ENCODE measurements at regions not wholly inside any gene's neighbourhood (a gene's known extent, or its start where the extent isn't known, plus 50 kb on each side); places are given as distances from the start of the nearest gene placed in this dataset.

GRCh38 chr5:11973469-11973868, 69.2 kb upstream of the CTNND2 start:
- POLR2A ChIA-PET: no interaction called here
- CTCF ChIA-PET: no interaction called here
- Histone ChIP-seq H3K9me3 (ENCODE audit: control insufficient read depth, insufficient read depth, low read depth, low read length) (no peaks in the 10 kb centered on the region), H3K27ac (ENCODE audit: extremely low read depth, low read depth, low read length) (no peak overlapping the region), H3K4me1 (ENCODE audit: control insufficient read depth, insufficient read depth, low read length) (no peaks in the 10 kb centered on the region), H3K4me3 (ENCODE audit: low read depth, low read length) (no peak overlapping the region), H3K36me3 (ENCODE audit: control insufficient read depth in 2 of 2, insufficient read depth in 1 of 2, low read length in 2 of 2) (no peaks in the 10 kb centered on the region)
- no peak for TF ChIP-seq ZNF169 (tag by site-specific recombination; IDR thresholded peaks at IDR 0.05)
- no peak for TF ChIP-seq KLF10 (tag by site-specific recombination; IDR thresholded peaks at IDR 0.05)
- TF ChIP-seq ZNF175 (tag by site-specific recombination; IDR thresholded peaks at IDR 0.05): no peak
- no peak for TF ChIP-seq SP2 (tag by site-specific recombination; IDR thresholded peaks at IDR 0.05)
- TF ChIP-seq ZNF792 (tag by site-specific recombination; IDR thresholded peaks at IDR 0.05): no peak
- no peak for TF ChIP-seq ZIC2 (tag by site-specific recombination; IDR thresholded peaks at IDR 0.05)

DNA sequence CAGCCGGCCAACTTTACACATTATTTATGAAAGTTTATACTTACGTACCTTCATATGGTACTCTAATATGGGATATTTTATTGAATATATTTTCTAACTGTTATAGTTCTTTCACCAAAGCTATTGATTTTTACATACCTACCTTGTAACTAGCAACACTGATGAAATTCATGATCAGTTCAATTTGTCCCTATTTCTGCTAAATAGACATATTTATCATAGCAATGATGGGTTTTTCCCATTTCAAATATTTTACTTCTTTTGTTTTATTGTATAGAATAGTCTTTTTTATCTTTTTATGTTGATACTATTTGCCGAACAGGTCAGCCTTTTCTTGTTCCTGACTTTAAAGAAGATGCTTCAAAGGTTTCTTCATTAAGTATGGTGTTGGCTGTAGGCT, 59.0 kb upstream of the CTNND2 start:
- CTCF ChIA-PET: interaction anchor here (0.5 kb wide), 1 partner anchor 579 kb away, joined by 3 read pairs; no protein-coding TSS in a partner anchor
- no peaks in the 10 kb centered on the region for H3K36me3 ChIP-seq (ENCODE audit: control insufficient read depth in 2 of 2, insufficient read depth in 1 of 2, low read length in 2 of 2)
- H3K27ac ChIP-seq (ENCODE audit: extremely low read depth, low read depth, low read length): no peak overlapping the region
- H3K4me3 ChIP-seq (ENCODE audit: low read depth, low read length): no peak overlapping the region
- no peaks in the 10 kb centered on the region for H3K4me1 ChIP-seq (ENCODE audit: control insufficient read depth, insufficient read depth, low read length)
- TF ChIP-seq ZNF10 (tag by site-specific recombination; IDR thresholded peaks at IDR 0.05) (no peak), CTCF (tag by site-specific recombination; IDR thresholded peaks at IDR 0.05) (no peak), ZBTB7A (tag by site-specific recombination; IDR thresholded peaks at IDR 0.05; ENCODE audit: low read depth) (no peak), ZNF202 (tag by site-specific recombination; IDR thresholded peaks at IDR 0.05; ENCODE audit: borderline replicate concordance) (no peak), ZNF768 (tag by site-specific recombination; IDR thresholded peaks at IDR 0.05) (no peak), ZNF701 (tag by site-specific recombination; IDR thresholded peaks at IDR 0.05) (no peak), OSR2 (tag by site-specific recombination; IDR thresholded peaks at IDR 0.05) (no peak), ZNF266 (tag by site-specific recombination; IDR thresholded peaks at IDR 0.05; ENCODE audit: low read depth) (no peak), ZNF133 (tag by site-specific recombination; IDR thresholded peaks at IDR 0.05) (no peak), ELK4 (IDR thresholded peaks at IDR 0.05; ENCODE audit: borderline replicate concordance, low read depth, low read length) (no peak), ZNF140 (tag by site-specific recombination; IDR thresholded peaks at IDR 0.05) (no peak), ZBTB48 (tag by site-specific recombination; IDR thresholded peaks at IDR 0.05) (no peak)
- no peaks in the 10 kb centered on the region for H3K9me3 ChIP-seq (ENCODE audit: control insufficient read depth, insufficient read depth, low read depth, low read length)
- POLR2A ChIA-PET: no interaction called here

DNA sequence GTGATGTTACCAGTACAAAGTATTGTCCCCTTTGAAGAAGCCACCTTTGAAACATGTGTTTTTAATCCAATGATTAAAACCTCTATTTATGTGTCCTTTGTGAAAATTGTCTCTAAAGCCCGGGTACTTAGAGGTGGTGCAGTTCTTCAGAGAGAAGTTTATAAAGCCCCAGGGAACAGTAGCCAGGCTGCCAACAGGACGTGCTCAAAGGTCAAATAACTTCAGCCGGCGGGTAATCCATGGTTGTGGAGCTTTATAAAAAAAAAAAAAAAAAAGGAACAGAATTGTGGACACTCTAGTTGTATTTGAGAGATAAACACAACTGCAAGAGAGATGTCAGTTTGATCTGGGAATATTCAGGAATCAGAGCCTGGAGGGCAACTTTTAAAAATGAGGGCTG, 57.9 kb upstream of the CTNND2 start:
- no peaks in the 10 kb centered on the region for H3K4me1 ChIP-seq (ENCODE audit: control insufficient read depth, insufficient read depth, low read length)
- CTCF ChIA-PET: no interaction called here
- POLR2A ChIA-PET: no interaction called here
- no peak overlapping the region for H3K4me3 ChIP-seq (ENCODE audit: low read depth, low read length)
- H3K36me3 ChIP-seq (ENCODE audit: control insufficient read depth in 2 of 2, insufficient read depth in 1 of 2, low read length in 2 of 2): no peaks in the 10 kb centered on the region
- H3K9me3 ChIP-seq (ENCODE audit: control insufficient read depth, insufficient read depth, low read depth, low read length): no peaks in the 10 kb centered on the region
- no peak overlapping the region for H3K27ac ChIP-seq (ENCODE audit: extremely low read depth, low read depth, low read length)
- TF ChIP-seq OVOL3 (tag by site-specific recombination; IDR thresholded peaks at IDR 0.05) (no peak), ZNF777 (tag by site-specific recombination; IDR thresholded peaks at IDR 0.05; ENCODE audit: borderline replicate concordance) (no peak), RBAK (tag by site-specific recombination; IDR thresholded peaks at IDR 0.05) (no peak), ZNF324 (tag by site-specific recombination; IDR thresholded peaks at IDR 0.05) (no peak), ZNF549 (tag by site-specific recombination; IDR thresholded peaks at IDR 0.05) (no peak), OSR2 (tag by site-specific recombination; IDR thresholded peaks at IDR 0.05) (no peak), TSHZ1 (tag by site-specific recombination; IDR thresholded peaks at IDR 0.05; ENCODE audit: borderline replicate concordance) (no peak)
- TF ChIP-seq, protein P1, sequence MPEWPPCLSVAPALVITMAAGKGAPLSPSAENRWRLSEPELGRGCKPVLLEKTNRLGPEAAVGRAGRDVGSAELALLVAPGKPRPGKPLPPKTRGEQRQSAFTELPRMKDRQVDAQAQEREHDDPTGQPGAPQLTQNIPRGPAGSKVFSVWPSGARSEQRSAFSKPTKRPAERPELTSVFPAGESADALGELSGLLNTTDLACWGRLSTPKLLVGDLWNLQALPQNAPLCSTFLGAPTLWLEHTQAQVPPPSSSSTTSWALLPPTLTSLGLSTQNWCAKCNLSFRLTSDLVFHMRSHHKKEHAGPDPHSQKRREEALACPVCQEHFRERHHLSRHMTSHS (tag by site-specific recombination; IDR thresholded peaks at IDR 0.05): no peak
- TF ChIP-seq, protein P2, sequence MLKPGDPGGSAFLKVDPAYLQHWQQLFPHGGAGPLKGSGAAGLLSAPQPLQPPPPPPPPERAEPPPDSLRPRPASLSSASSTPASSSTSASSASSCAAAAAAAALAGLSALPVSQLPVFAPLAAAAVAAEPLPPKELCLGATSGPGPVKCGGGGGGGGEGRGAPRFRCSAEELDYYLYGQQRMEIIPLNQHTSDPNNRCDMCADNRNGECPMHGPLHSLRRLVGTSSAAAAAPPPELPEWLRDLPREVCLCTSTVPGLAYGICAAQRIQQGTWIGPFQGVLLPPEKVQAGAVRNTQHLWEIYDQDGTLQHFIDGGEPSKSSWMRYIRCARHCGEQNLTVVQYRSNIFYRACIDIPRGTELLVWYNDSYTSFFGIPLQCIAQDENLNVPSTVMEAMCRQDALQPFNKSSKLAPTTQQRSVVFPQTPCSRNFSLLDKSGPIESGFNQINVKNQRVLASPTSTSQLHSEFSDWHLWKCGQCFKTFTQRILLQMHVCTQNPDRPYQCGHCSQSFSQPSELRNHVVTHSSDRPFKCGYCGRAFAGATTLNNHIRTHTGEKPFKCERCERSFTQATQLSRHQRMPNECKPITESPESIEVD (tag by site-specific recombination; IDR thresholded peaks at IDR 0.05): no peak
